ENCODE measurements at regions not wholly inside any gene's neighbourhood (a gene's known extent, or its start where the extent isn't known, plus 50 kb on each side); places are given as distances from the start of the nearest gene placed in this dataset.
"Not testable (repeated sequence)": the region's sequence is repeated elsewhere in the genome, so short reads cannot be mapped to it uniquely, and the experiment has no call there.

DNA sequence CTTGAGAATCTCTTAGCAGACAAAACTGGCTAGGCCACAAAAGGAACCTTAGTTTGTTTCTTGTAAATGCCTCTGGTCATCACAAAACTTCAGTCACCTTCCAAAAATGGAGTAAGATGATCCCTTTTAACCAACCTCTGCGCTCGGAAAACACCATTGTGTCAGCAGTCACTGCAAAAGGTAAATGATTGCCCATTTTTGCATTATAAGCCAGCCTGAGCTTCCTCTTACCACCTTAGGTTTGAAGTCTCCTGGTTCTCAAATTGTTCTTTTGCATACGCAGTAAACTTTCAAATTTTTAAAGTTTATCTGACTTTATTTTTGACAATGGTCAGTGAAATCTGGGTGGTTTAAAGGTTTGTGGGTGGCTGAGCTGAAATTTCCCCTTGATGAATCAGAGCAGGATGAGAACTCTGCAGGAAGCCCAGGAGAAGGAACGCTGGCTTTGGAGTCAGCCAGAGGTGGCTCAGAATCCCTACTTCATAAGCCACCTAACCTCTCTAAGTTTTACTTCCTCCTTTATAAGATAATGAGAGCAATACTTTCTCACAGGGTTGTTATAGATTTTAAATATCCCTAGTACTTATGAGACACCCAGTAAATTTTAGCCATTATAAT lies 131.4 kb downstream of the MED10 start:
- H3K27ac Mint-ChIP-seq (ENCODE audit: unreplicated experiment), result no peak overlapping the region
- H3K9me3 Mint-ChIP-seq (ENCODE audit: unreplicated experiment), result peaks cover 2% of the 10 kb centered on the region
- no peak overlapping the region for H3K4me3 Mint-ChIP-seq (ENCODE audit: unreplicated experiment)
- no peak for DNase-seq
- no peaks in the 10 kb centered on the region for H3K4me1 Mint-ChIP-seq (ENCODE audit: low read depth, unreplicated experiment)
- H3K27me3 Mint-ChIP-seq (ENCODE audit: unreplicated experiment), result no peaks in the 10 kb centered on the region
- no peaks in the 10 kb centered on the region for H3K36me3 Mint-ChIP-seq (ENCODE audit: unreplicated experiment)
- TF ChIP-seq, protein P1, sequence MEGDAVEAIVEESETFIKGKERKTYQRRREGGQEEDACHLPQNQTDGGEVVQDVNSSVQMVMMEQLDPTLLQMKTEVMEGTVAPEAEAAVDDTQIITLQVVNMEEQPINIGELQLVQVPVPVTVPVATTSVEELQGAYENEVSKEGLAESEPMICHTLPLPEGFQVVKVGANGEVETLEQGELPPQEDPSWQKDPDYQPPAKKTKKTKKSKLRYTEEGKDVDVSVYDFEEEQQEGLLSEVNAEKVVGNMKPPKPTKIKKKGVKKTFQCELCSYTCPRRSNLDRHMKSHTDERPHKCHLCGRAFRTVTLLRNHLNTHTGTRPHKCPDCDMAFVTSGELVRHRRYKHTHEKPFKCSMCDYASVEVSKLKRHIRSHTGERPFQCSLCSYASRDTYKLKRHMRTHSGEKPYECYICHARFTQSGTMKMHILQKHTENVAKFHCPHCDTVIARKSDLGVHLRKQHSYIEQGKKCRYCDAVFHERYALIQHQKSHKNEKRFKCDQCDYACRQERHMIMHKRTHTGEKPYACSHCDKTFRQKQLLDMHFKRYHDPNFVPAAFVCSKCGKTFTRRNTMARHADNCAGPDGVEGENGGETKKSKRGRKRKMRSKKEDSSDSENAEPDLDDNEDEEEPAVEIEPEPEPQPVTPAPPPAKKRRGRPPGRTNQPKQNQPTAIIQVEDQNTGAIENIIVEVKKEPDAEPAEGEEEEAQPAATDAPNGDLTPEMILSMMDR (IDR thresholded peaks at IDR 0.05; ENCODE audit: partially characterized antibody, unreplicated experiment), result no peak

DNA sequence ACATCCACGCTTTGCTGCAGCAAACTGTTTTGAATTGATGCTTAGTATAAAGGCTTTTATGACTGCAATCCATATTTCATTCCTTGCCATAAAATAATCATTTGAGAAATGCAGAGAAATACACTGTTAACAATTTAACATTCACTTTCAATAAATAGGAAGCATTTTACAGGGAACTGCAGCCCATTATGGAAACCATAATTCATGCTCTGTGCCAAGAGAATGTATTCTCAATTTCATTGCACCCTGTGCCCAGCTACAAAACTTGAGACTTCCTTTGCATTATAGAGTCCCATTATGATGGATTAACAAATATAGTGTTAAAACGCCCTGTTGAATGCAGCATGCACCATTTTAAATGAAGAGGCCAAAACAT lies 134.0 kb downstream of the MED10 start:
- Mint-ChIP-seq H3K36me3 (ENCODE audit: unreplicated experiment) (no peaks in the 10 kb centered on the region), H3K27ac (ENCODE audit: unreplicated experiment) (no peak overlapping the region), H3K9me3 (ENCODE audit: unreplicated experiment) (no peaks in the 10 kb centered on the region), H3K4me1 (ENCODE audit: low read depth, unreplicated experiment) (no peaks in the 10 kb centered on the region), H3K4me3 (ENCODE audit: unreplicated experiment) (no peak overlapping the region), H3K27me3 (ENCODE audit: unreplicated experiment) (no peaks in the 10 kb centered on the region)
- DNase-seq, result no peak
- TF ChIP-seq, protein P1 (IDR thresholded peaks at IDR 0.05; ENCODE audit: partially characterized antibody, unreplicated experiment), result no peak

DNA sequence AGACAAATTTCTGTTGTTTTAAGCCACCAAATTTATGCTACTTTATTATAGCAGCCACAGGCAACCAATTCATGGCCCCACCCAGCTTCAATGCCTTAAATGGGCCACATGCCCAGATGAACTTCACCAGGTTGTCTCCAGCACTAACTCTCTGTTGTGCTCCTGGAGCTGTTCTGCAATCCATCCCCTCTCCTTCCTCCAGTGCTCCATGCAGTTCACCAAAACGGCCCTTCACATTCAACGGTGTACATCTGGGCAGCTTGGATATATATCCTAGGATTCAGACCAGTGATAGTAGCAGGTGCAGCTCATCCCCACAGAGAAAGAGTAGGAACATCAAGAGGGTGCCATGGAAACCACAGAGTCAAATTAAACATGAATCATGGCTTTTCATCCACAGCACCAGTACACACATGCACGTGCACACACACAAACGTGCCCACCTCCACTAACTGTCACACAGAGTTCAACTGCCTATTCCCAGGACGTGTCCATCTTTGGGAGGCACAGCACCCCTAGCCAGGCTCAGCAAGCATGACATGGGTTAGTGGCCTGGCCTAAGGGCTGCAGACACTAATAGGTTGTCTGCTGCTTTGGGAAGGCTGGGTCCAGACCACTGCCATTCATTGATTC lies 134.5 kb downstream of the MED10 start:
- Mint-ChIP-seq H3K27me3 (ENCODE audit: unreplicated experiment) (no peaks in the 10 kb centered on the region), H3K36me3 (ENCODE audit: unreplicated experiment) (no peaks in the 10 kb centered on the region), H3K9me3 (ENCODE audit: unreplicated experiment) (no peaks in the 10 kb centered on the region), H3K4me1 (ENCODE audit: low read depth, unreplicated experiment) (no peaks in the 10 kb centered on the region), H3K4me3 (ENCODE audit: unreplicated experiment) (no peak overlapping the region), H3K27ac (ENCODE audit: unreplicated experiment) (no peak overlapping the region)
- no peak for DNase-seq
- TF ChIP-seq, protein P1 (IDR thresholded peaks at IDR 0.05; ENCODE audit: partially characterized antibody, unreplicated experiment), result no peak

DNA sequence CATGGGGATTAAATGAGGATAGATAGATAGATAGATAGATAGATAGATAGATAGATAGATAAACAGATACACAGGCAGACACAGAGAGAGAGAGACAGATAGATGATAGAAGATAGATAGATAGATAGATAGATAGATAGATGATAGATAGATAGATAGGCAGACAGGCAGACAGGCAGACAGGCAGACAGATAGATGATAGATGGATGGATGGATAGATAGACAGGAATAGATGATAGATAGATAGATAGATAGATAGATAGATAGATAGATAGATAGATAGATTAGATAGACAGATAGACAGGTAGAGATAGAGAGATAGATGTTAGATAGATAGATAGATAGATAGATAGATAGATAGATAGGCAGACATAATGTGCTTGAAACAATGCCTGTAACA lies 137.3 kb downstream of the MED10 start:
- H3K4me3 Mint-ChIP-seq (ENCODE audit: unreplicated experiment); H3K9me3 Mint-ChIP-seq (ENCODE audit: unreplicated experiment); H3K27ac Mint-ChIP-seq (ENCODE audit: unreplicated experiment); H3K36me3 Mint-ChIP-seq (ENCODE audit: unreplicated experiment); H3K4me1 Mint-ChIP-seq (ENCODE audit: low read depth, unreplicated experiment); H3K27me3 Mint-ChIP-seq (ENCODE audit: unreplicated experiment); DNase-seq: not testable (repeated sequence)

DNA sequence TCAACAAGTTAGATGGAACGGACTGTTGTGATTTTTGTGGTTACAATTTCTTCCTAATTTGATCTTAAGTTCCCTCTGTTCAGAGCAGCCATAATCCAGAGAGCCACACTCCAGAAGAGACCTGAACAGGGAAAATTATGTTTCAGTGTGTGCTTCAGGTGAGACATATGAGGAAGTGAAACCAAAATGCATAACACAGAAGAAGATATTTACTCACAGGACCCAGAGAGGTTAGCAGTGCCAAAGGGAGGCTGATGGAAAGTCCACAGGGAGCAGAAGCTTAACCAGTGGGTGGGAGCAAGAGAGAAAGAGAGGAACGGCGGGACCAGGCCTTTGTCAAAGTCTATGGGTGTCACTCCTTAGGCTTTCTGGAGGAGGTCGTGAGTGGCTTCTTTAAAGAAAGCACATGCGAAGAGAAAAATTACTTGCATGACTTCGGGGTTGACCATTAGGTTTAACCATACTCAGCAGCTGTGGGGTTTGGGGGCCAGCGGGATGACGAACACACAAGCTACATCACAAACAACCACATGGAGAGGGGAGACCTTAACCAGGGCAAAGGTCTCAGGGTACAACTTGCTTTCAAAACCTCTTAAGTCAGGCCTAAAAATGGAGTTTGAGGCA lies 141.4 kb downstream of the MED10 start:
- no peaks in the 10 kb centered on the region for H3K27me3 Mint-ChIP-seq (ENCODE audit: unreplicated experiment)
- H3K9me3 Mint-ChIP-seq (ENCODE audit: unreplicated experiment), result no peaks in the 10 kb centered on the region
- H3K36me3 Mint-ChIP-seq (ENCODE audit: unreplicated experiment), result no peaks in the 10 kb centered on the region
- DNase-seq, result no peak
- H3K4me3 Mint-ChIP-seq (ENCODE audit: unreplicated experiment), result no peak overlapping the region
- H3K27ac Mint-ChIP-seq (ENCODE audit: unreplicated experiment), result no peak overlapping the region
- TF ChIP-seq, protein P1 (IDR thresholded peaks at IDR 0.05; ENCODE audit: partially characterized antibody, unreplicated experiment), result no peak
- H3K4me1 Mint-ChIP-seq (ENCODE audit: low read depth, unreplicated experiment), result no peaks in the 10 kb centered on the region

Data from glutamatergic neuron (in vitro differentiated cells).